ENCODE measurements at regions not wholly inside any gene's neighbourhood (a gene's known extent, or its start where the extent isn't known, plus 50 kb on each side); places are given as distances from the start of the nearest gene placed in this dataset.

- Histone ChIP-seq H3K4me2 (no peak overlapping the region), H3K4me3 (IDR thresholded peaks at IDR 0.05; ENCODE audit: insufficient read depth, low read depth, low read length) (no peak overlapping the region), H3K36me3 (ENCODE audit: insufficient read depth) (no peaks in the 10 kb centered on the region), H4K20me1 (ENCODE audit: insufficient read depth) (no peaks in the 10 kb centered on the region), H3K27me3 (ENCODE audit: insufficient read depth, low read depth) (peaks cover 52% of the 10 kb centered on the region), H3K27ac (no peak overlapping the region), H2AFZ (ENCODE audit: low read depth) (no peak overlapping the region), H3K9ac (no peak overlapping the region), H3K4me1 (ENCODE audit: low read depth, poor library complexity, severe bottlenecking) (no peaks in the 10 kb centered on the region), H3K79me2 (ENCODE audit: insufficient read depth, low read depth) (no peaks in the 10 kb centered on the region)
- TF ChIP-seq, protein P1, sequence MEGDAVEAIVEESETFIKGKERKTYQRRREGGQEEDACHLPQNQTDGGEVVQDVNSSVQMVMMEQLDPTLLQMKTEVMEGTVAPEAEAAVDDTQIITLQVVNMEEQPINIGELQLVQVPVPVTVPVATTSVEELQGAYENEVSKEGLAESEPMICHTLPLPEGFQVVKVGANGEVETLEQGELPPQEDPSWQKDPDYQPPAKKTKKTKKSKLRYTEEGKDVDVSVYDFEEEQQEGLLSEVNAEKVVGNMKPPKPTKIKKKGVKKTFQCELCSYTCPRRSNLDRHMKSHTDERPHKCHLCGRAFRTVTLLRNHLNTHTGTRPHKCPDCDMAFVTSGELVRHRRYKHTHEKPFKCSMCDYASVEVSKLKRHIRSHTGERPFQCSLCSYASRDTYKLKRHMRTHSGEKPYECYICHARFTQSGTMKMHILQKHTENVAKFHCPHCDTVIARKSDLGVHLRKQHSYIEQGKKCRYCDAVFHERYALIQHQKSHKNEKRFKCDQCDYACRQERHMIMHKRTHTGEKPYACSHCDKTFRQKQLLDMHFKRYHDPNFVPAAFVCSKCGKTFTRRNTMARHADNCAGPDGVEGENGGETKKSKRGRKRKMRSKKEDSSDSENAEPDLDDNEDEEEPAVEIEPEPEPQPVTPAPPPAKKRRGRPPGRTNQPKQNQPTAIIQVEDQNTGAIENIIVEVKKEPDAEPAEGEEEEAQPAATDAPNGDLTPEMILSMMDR (conservative IDR thresholded peaks at IDR 0.05; ENCODE audit: low read depth, low read length) = no peak
Measured at GRCh38 chr9:135353935-135354334, 125.6 kb upstream of the PPP1R26 start.

DNA sequence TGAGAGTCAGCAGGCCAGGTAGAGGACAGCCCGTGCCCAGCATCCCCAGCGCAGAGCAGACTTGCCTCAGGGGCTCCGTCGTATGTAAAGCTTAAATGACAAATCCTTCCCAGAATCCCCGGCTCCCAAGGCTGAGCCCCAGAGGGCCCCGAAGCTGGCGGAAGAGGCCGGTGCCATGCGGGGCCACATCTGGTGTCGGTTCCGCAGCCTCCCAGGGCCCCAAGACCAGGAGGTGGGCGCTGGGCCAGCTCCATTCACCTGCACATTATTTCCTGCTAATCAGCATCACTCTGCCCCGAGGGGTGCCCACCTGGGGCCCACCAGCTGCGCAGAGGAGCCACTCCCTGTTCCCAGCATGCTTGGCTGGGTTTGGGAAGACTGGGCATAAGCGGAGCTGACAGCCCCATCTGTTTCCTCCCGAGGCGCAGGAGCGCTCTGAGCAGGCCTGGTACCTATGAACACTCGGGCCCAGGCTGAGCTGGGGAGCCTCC, 124.0 kb upstream of the PPP1R26 start:
- TF ChIP-seq, protein P1 (conservative IDR thresholded peaks at IDR 0.05; ENCODE audit: low read depth, low read length) = no peak
- no peaks in the 10 kb centered on the region for H3K4me1 ChIP-seq (ENCODE audit: low read depth, poor library complexity, severe bottlenecking)
- no peaks in the 10 kb centered on the region for H4K20me1 ChIP-seq (ENCODE audit: insufficient read depth)
- H3K79me2 ChIP-seq (ENCODE audit: insufficient read depth, low read depth) = no peaks in the 10 kb centered on the region
- no peaks in the 10 kb centered on the region for H3K36me3 ChIP-seq (ENCODE audit: insufficient read depth)
- peaks cover 45% of the 10 kb centered on the region for H3K27me3 ChIP-seq (ENCODE audit: insufficient read depth, low read depth)
- H3K4me3 ChIP-seq (IDR thresholded peaks at IDR 0.05; ENCODE audit: insufficient read depth, low read depth, low read length) = no peak overlapping the region
- no peak overlapping the region for H3K4me2 ChIP-seq
- no peak overlapping the region for H3K9ac ChIP-seq
- no peak overlapping the region for H3K27ac ChIP-seq
- no peak overlapping the region for H2AFZ ChIP-seq (ENCODE audit: low read depth)

DNA sequence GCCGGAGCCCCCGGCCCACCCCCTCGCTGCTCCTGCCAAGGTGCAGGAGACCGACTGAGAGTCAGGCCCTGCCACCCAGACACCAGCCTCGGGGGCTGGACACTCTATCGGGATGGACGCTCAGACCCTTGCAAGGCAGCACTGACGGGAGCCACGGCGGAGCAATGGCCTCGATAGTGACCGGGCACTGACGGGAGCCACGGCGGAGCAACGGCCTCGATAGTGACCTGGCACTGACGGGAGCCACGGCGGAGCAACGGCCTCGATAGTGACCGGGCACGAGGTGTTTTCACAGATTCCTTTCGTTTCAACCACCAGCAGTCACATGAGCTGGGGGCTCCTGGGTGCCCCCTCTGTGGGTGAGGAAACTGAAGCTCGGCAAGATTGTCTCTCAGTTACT, 123.6 kb upstream of the PPP1R26 start:
- Histone ChIP-seq H4K20me1 (ENCODE audit: insufficient read depth) (no peaks in the 10 kb centered on the region), H3K9ac (no peak overlapping the region), H3K4me2 (no peak overlapping the region), H3K4me3 (IDR thresholded peaks at IDR 0.05; ENCODE audit: insufficient read depth, low read depth, low read length) (no peak overlapping the region), H3K4me1 (ENCODE audit: low read depth, poor library complexity, severe bottlenecking) (no peaks in the 10 kb centered on the region), H3K36me3 (ENCODE audit: insufficient read depth) (no peaks in the 10 kb centered on the region), H3K27ac (no peak overlapping the region), H3K79me2 (ENCODE audit: insufficient read depth, low read depth) (no peaks in the 10 kb centered on the region), H2AFZ (ENCODE audit: low read depth) (no peak overlapping the region), H3K27me3 (ENCODE audit: insufficient read depth, low read depth) (peaks cover 40% of the 10 kb centered on the region)
- TF ChIP-seq, protein P1 (conservative IDR thresholded peaks at IDR 0.05; ENCODE audit: low read depth, low read length) = no peak

DNA sequence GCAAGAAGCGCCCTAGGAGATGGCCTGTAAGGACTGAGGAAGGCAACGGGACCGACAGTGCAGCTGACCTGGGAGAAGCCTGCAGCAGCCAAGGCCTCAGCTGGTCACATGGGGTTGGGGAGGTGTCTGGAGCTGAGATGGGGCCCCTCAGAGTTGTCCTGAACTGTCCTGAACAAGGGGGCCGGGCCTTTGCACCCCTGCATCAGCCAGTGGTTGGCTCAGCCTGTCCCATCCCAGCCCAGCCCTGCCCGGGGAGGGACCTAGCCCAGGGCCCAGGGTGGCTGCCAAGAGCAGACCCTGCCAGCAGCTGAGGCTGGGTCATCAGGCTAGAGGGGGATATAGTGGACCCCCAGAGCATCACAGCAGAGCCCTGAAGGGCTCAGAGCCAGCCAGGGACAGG, 122.8 kb upstream of the PPP1R26 start:
- H3K79me2 ChIP-seq (ENCODE audit: insufficient read depth, low read depth) = no peaks in the 10 kb centered on the region
- no peak overlapping the region for H3K4me3 ChIP-seq (IDR thresholded peaks at IDR 0.05; ENCODE audit: insufficient read depth, low read depth, low read length)
- H3K27me3 ChIP-seq (ENCODE audit: insufficient read depth, low read depth) = peaks cover 38% of the 10 kb centered on the region
- no peak overlapping the region for H3K9ac ChIP-seq
- TF ChIP-seq, protein P1 (conservative IDR thresholded peaks at IDR 0.05; ENCODE audit: low read depth, low read length) = no peak
- H2AFZ ChIP-seq (ENCODE audit: low read depth) = no peak overlapping the region
- no peaks in the 10 kb centered on the region for H3K4me1 ChIP-seq (ENCODE audit: low read depth, poor library complexity, severe bottlenecking)
- no peaks in the 10 kb centered on the region for H4K20me1 ChIP-seq (ENCODE audit: insufficient read depth)
- no peak overlapping the region for H3K4me2 ChIP-seq
- no peak overlapping the region for H3K27ac ChIP-seq
- no peaks in the 10 kb centered on the region for H3K36me3 ChIP-seq (ENCODE audit: insufficient read depth)
